Right lobe of liver (tissue), 6 donors: ENCODE measurements at regions not wholly inside any gene's neighbourhood (a gene's known extent, or its start where the extent isn't known, plus 50 kb on each side); places are given as distances from the start of the nearest gene placed in this dataset.

ENCODE experiments used
- ATAC-seq, 4 donors: fragments of 200-7000 bp; cut with Tn5 transposase; one replicate each; pipeline ENCODE4 v1.9.1; 2020; ENCODE audit warnings: mild to moderate bottlenecking in 4 of 4, moderate library complexity in 4 of 4
- DNase-seq, 3 donors: peaks; one replicate each; pipeline ENCODE4 v3.0.0-alpha.2; 2020
- H3K27ac ChIP-seq, 3 donors: fragments of 200-600 bp; one replicate each; pipeline ENCODE4 v1.8.0; 2022
- H3K27me3 ChIP-seq, 2 donors: fragments of 200-600 bp; one replicate each; pipeline ENCODE4 v1.8.0; 2022
- H3K36me3 ChIP-seq, 4 donors: fragments of 200-600 bp; sonication (generic) in 1 of 4; one replicate each; pipeline versions ENCODE4 v1.5.1 to v1.8.0; 2017 to 2022; ENCODE audit warnings: control low read depth in 1 of 4
- H3K4me1 ChIP-seq, 4 donors: fragments of 200-600 bp; sonication (generic) in 1 of 4; one replicate each; pipeline versions ENCODE4 v1.5.1 to v1.8.0; 2017 to 2022; ENCODE audit warnings: control low read depth in 1 of 4
- H3K4me3 ChIP-seq, 3 donors: fragments of 200-600 bp; one replicate each; pipeline ENCODE4 v1.8.0; 2022
- H3K9me3 ChIP-seq, 4 donors: fragments of 200-600 bp; sonication (generic) in 1 of 4; one replicate each; pipeline versions ENCODE4 v1.5.1 to v1.8.0; 2017 to 2022; ENCODE audit warnings: control low read depth in 1 of 4
- CTCF ChIP-seq, 4 donors: fragments of 200-600 bp in 3 of 4; fragments of 450-650 bp in 1 of 4; IDR thresholded peaks; one replicate each; pipeline versions ENCODE4 v1.5.1 to v1.8.0; 2016 to 2022; ENCODE audit warnings: antibody characterized with exemption in 4 of 4, mild to moderate bottlenecking in 2 of 4
- POLR2A ChIP-seq: fragments of 450-650 bp; IDR thresholded peaks from one replicate; pipeline ENCODE4 v1.6.1; 2017; ENCODE audit warnings: antibody characterized with exemption, mild to moderate bottlenecking
- WGBS: methylation state at CpG from one replicate; pipeline ENCODE4 v1.1.6; 2018; ENCODE audit warnings: low coverage, low lambda C conversion rate; ENCODE audit not compliant: insufficient coverage; ENCODE audit errors: missing lambda C conversion rate; 5-methylcytosine and 5-hydroxymethylcytosine counted together
- intact Hi-C, 2 donors: fragments of 100-400 bp; cut with DNase I; formaldehyde crosslinking; loops; one replicate each; pipeline versions ENCODE4 v1.11.2 to v1.14.1; 2022
- donor health status: DM: no; HTN: yes; CAD: no.
- donor health status: DM: no; HTN: no; CAD: no.
- donor health status: DM: no; HTN: no; CAD: no.
- donor health status: DM: no; HTN: yes; CAD: no.
- donor health status: DM: no; HTN: yes; CAD: no.

GRCh38 chr1:166671627-166672026 is 167.6 kb upstream of the POGK start:
- WGBS = 53% methylated on average over 3 of the region's 3 CpGs
- H3K9me3 ChIP-seq = no peaks in the 10 kb centered on the region

GRCh38 chr1:166673722-166674121 is 165.6 kb upstream of the POGK start:
- WGBS = no CpG with 5 or more reads among the region's 2 CpGs

More at GRCh38 chr1:166671627-166672026, 167.6 kb upstream of the POGK start:
- ATAC-seq (no peak), DNase-seq (no peak)
- H3K36me3 ChIP-seq = no peaks in the 10 kb centered on the region
- H3K4me1 ChIP-seq = no peaks in the 10 kb centered on the region
- H3K27me3 ChIP-seq = no peaks in the 10 kb centered on the region
- intact Hi-C loops = no loop called here
- no peak overlapping the region for H3K4me3 ChIP-seq
- TF ChIP-seq POLR2A (no peak), CTCF (IDR thresholded peaks at IDR 0.05) (no peak)
- no peak overlapping the region for H3K27ac ChIP-seq

GRCh38 chr1:166675213-166675612 is 164.1 kb upstream of the POGK start:
- no peaks in the 10 kb centered on the region for H3K36me3 ChIP-seq
- 40% methylated on average over 4 of the region's 5 CpGs for WGBS
- no peak for ATAC-seq
- no peak for DNase-seq
- no peaks in the 10 kb centered on the region for H3K9me3 ChIP-seq
- no peak overlapping the region for H3K4me3 ChIP-seq
- intact Hi-C loops = no loop called here
- no peak overlapping the region for H3K27ac ChIP-seq
- TF ChIP-seq CTCF (IDR thresholded peaks at IDR 0.05) = no peak
- no peaks in the 10 kb centered on the region for H3K27me3 ChIP-seq
- no peaks in the 10 kb centered on the region for H3K4me1 ChIP-seq

More at GRCh38 chr1:166673722-166674121, 165.6 kb upstream of the POGK start:
- no peak overlapping the region for H3K4me3 ChIP-seq
- H3K27ac ChIP-seq = no peak overlapping the region
- no peaks in the 10 kb centered on the region for H3K36me3 ChIP-seq
- no peak for TF ChIP-seq POLR2A
- TF ChIP-seq CTCF (IDR thresholded peaks at IDR 0.05) = no peak
- intact Hi-C loops = no loop called here
- ATAC-seq (no peak), DNase-seq (no peak)
- H3K27me3 ChIP-seq = no peaks in the 10 kb centered on the region
- no peaks in the 10 kb centered on the region for H3K4me1 ChIP-seq
- H3K9me3 ChIP-seq = no peaks in the 10 kb centered on the region

- intact Hi-C loops = no loop called here
- Histone ChIP-seq H3K27me3 (no peaks in the 10 kb centered on the region), H3K36me3 (no peaks in the 10 kb centered on the region), H3K9me3 (no peaks in the 10 kb centered on the region), H3K27ac (no peak overlapping the region), H3K4me3 (no peak overlapping the region), H3K4me1 (no peaks in the 10 kb centered on the region)
- no peak for TF ChIP-seq POLR2A
- no peak for TF ChIP-seq CTCF (IDR thresholded peaks at IDR 0.05)
- no peak for ATAC-seq
- DNase-seq = no peak
These were observed 162.3 kb upstream of the POGK start for GRCh38 chr1:166676981-166677380.

GRCh38 chr1:166679369-166679768 is 159.9 kb upstream of the POGK start:
- H3K27ac ChIP-seq = no peak overlapping the region
- H3K27me3 ChIP-seq = no peaks in the 10 kb centered on the region
- DNase-seq (no peak), ATAC-seq (no peak)
- H3K36me3 ChIP-seq = no peaks in the 10 kb centered on the region
- no peaks in the 10 kb centered on the region for H3K9me3 ChIP-seq
- 45% methylated on average over 1 of the region's 1 CpG for WGBS
- H3K4me1 ChIP-seq = no peaks in the 10 kb centered on the region
- TF ChIP-seq POLR2A (no peak), CTCF (IDR thresholded peaks at IDR 0.05) (no peak)
- no peak overlapping the region for H3K4me3 ChIP-seq
- intact Hi-C loops = no loop called here
